Activated T-cell treated with anti-CD3 and anti-CD28 coated beads, Interleukin-2, amount 50 U/mL, for 1 hour (primary cell): ENCODE measurements at regions not wholly inside any gene's neighbourhood (a gene's known extent, or its start where the extent isn't known, plus 50 kb on each side); places are given as distances from the start of the nearest gene placed in this dataset.

Source experiments
- DNase-seq: peaks from one replicate; pipeline ENCODE4 v3.0.0-alpha.2; 2020

- no peak for DNase-seq
These were observed 95.0 kb upstream of the AKR1E2 start for GRCh38 chr10:4730998-4731397.

GRCh38 chr10:4725917-4726606 is 99.9 kb upstream of the AKR1E2 start:
- DNase-seq = no peak

- no peak for DNase-seq
These were observed 102.1 kb upstream of the AKR1E2 start for GRCh38 chr10:4723860-4724259.

- DNase-seq = no peak
These were observed 103.8 kb upstream of the AKR1E2 start for GRCh38 chr10:4721999-4722753.

- no peak for DNase-seq
These were observed 105.5 kb upstream of the AKR1E2 start for GRCh38 chr10:4720463-4720862.

GRCh38 chr10:4719671-4720070 is 106.3 kb upstream of the AKR1E2 start:
- no peak for DNase-seq

- DNase-seq = no peak
These were observed 107.0 kb upstream of the AKR1E2 start for GRCh38 chr10:4719036-4719435.

- no peak for DNase-seq
These were observed 107.5 kb upstream of the AKR1E2 start for GRCh38 chr10:4718544-4718943.

GRCh38 chr10:4717670-4718069 is 108.3 kb upstream of the AKR1E2 start:
- no peak for DNase-seq

- no peak for DNase-seq
These were observed 115.1 kb upstream of the AKR1E2 start for GRCh38 chr10:4710858-4711257.

GRCh38 chr10:4708123-4708759 is 117.8 kb upstream of the AKR1E2 start:
- DNase-seq = no peak

- DNase-seq = no peak
These were observed 118.8 kb upstream of the AKR1E2 start for GRCh38 chr10:4707221-4707620.

GRCh38 chr10:4704034-4704545 is 121.9 kb upstream of the AKR1E2 start:
- DNase-seq = no peak

GRCh38 chr10:4701016-4701415 is 125.0 kb upstream of the AKR1E2 start:
- no peak for DNase-seq

GRCh38 chr10:4699950-4700730 is 125.9 kb upstream of the AKR1E2 start:
- DNase-seq = no peak

- DNase-seq = no peak
These were observed 127.9 kb upstream of the AKR1E2 start for GRCh38 chr10:4698075-4698474.

GRCh38 chr10:4696186-4696585 is 129.8 kb upstream of the AKR1E2 start:
- DNase-seq = no peak

GRCh38 chr10:4693967-4694366 is 132.0 kb upstream of the AKR1E2 start:
- no peak for DNase-seq

- no peak for DNase-seq
These were observed 133.8 kb upstream of the AKR1E2 start for GRCh38 chr10:4692206-4692605.

GRCh38 chr10:4691776-4692175 is 134.2 kb upstream of the AKR1E2 start:
- DNase-seq = no peak

- DNase-seq = no peak
These were observed 134.7 kb upstream of the AKR1E2 start for GRCh38 chr10:4691301-4691700.

- DNase-seq = no peak
These were observed 137.4 kb upstream of the AKR1E2 start for GRCh38 chr10:4688601-4689000.

- DNase-seq = no peak
These were observed 137.8 kb upstream of the AKR1E2 start for GRCh38 chr10:4688168-4688567.
